ENCODE measurements at regions not wholly inside any gene's neighbourhood (a gene's known extent, or its start where the extent isn't known, plus 50 kb on each side); places are given as distances from the start of the nearest gene placed in this dataset.
A peak's percentile ranks its signal among the peaks of the same experiment; 100 is the strongest.

GRCh38 chr13:24076636-24077035, 83.9 kb upstream of the SPATA13 start:
- WGBS: 73% methylated on average over 8 of the region's 8 CpGs
- TF ChIP-seq HNF4G (IDR thresholded peaks at IDR 0.05): no peak
- TF ChIP-seq, protein P1, sequence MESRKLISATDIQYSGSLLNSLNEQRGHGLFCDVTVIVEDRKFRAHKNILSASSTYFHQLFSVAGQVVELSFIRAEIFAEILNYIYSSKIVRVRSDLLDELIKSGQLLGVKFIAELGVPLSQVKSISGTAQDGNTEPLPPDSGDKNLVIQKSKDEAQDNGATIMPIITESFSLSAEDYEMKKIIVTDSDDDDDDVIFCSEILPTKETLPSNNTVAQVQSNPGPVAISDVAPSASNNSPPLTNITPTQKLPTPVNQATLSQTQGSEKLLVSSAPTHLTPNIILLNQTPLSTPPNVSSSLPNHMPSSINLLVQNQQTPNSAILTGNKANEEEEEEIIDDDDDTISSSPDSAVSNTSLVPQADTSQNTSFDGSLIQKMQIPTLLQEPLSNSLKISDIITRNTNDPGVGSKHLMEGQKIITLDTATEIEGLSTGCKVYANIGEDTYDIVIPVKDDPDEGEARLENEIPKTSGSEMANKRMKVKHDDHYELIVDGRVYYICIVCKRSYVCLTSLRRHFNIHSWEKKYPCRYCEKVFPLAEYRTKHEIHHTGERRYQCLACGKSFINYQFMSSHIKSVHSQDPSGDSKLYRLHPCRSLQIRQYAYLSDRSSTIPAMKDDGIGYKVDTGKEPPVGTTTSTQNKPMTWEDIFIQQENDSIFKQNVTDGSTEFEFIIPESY (IDR thresholded peaks at IDR 0.05): no peak
- TF ChIP-seq TAF1 (conservative IDR thresholded peaks at IDR 0.05): no peak
- TF ChIP-seq, protein P2, sequence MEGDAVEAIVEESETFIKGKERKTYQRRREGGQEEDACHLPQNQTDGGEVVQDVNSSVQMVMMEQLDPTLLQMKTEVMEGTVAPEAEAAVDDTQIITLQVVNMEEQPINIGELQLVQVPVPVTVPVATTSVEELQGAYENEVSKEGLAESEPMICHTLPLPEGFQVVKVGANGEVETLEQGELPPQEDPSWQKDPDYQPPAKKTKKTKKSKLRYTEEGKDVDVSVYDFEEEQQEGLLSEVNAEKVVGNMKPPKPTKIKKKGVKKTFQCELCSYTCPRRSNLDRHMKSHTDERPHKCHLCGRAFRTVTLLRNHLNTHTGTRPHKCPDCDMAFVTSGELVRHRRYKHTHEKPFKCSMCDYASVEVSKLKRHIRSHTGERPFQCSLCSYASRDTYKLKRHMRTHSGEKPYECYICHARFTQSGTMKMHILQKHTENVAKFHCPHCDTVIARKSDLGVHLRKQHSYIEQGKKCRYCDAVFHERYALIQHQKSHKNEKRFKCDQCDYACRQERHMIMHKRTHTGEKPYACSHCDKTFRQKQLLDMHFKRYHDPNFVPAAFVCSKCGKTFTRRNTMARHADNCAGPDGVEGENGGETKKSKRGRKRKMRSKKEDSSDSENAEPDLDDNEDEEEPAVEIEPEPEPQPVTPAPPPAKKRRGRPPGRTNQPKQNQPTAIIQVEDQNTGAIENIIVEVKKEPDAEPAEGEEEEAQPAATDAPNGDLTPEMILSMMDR (IDR thresholded peaks at IDR 0.05; ENCODE audit: low read depth, low read length, missing input control): no peak
- TF ChIP-seq, protein P3, sequence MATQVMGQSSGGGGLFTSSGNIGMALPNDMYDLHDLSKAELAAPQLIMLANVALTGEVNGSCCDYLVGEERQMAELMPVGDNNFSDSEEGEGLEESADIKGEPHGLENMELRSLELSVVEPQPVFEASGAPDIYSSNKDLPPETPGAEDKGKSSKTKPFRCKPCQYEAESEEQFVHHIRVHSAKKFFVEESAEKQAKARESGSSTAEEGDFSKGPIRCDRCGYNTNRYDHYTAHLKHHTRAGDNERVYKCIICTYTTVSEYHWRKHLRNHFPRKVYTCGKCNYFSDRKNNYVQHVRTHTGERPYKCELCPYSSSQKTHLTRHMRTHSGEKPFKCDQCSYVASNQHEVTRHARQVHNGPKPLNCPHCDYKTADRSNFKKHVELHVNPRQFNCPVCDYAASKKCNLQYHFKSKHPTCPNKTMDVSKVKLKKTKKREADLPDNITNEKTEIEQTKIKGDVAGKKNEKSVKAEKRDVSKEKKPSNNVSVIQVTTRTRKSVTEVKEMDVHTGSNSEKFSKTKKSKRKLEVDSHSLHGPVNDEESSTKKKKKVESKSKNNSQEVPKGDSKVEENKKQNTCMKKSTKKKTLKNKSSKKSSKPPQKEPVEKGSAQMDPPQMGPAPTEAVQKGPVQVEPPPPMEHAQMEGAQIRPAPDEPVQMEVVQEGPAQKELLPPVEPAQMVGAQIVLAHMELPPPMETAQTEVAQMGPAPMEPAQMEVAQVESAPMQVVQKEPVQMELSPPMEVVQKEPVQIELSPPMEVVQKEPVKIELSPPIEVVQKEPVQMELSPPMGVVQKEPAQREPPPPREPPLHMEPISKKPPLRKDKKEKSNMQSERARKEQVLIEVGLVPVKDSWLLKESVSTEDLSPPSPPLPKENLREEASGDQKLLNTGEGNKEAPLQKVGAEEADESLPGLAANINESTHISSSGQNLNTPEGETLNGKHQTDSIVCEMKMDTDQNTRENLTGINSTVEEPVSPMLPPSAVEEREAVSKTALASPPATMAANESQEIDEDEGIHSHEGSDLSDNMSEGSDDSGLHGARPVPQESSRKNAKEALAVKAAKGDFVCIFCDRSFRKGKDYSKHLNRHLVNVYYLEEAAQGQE (IDR thresholded peaks at IDR 0.05): no peak
- no peak for TF ChIP-seq ATF3 (IDR thresholded peaks at IDR 0.05)
- no peak for TF ChIP-seq NR2F2 (IDR thresholded peaks at IDR 0.05)
- no peak for TF ChIP-seq FOXA1 (IDR thresholded peaks at IDR 0.05)
- TF ChIP-seq EGR1 (IDR thresholded peaks at IDR 0.05; ENCODE audit: low read depth in 2 of 2): no peak
- TF ChIP-seq RAD21 (IDR thresholded peaks at IDR 0.05): no peak
- TF ChIP-seq FOXA2 (IDR thresholded peaks at IDR 0.05): no peak
- TF ChIP-seq JUND (IDR thresholded peaks at IDR 0.05): no peak
- TF ChIP-seq YY1 (IDR thresholded peaks at IDR 0.05): no peak
- Histone ChIP-seq H3K27me3 (ENCODE audit: control insufficient read depth in 4 of 4, insufficient read depth in 4 of 4, low read length in 3 of 4) (no peaks in the 10 kb centered on the region), H3K9me3 (ENCODE audit: control insufficient read depth in 4 of 4, low read length in 3 of 4) (no peaks in the 10 kb centered on the region), H3K9ac (ENCODE audit: low read depth in 1 of 2, low read length in 2 of 2) (no peak overlapping the region), H3K4me3 (ENCODE audit: low read depth in 1 of 3, low read length in 3 of 3) (no peak overlapping the region), H3K27ac (ENCODE audit: low read depth in 1 of 2, low read length in 2 of 2) (peak overlapping the region; percentile 93 to 98), H3K36me3 (ENCODE audit: control insufficient read depth in 4 of 4, insufficient read depth in 3 of 4, low read depth in 1 of 4, low read length in 3 of 4) (no peaks in the 10 kb centered on the region), H3K4me1 (ENCODE audit: control insufficient read depth in 4 of 4, insufficient read depth in 4 of 4, low read length in 3 of 4) (peaks cover 6 to 19% (median 14%) of the 10 kb centered on the region in 4 donors)
- no peak for DNase-seq (ENCODE audit: low spot score)

DNA sequence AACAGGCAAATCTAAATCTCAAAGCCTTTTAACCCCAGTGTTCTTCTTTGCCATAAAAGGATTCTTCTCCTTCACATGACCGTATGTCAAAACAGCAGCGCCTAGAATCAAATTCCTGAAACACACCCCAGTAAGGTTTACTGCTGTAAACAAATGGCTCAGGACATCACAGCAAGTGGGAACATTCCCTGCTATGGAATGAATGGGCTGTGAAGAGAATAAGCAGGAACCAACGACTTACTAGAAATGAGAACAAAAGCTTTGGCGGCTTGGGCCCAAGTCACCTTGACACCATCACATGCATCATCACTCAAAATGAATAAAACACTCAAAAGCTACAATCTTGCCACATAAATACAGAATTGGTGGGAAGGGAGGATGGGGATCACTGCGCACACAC, 80.4 kb upstream of the SPATA13 start:
- TF ChIP-seq, protein P1 (IDR thresholded peaks at IDR 0.05): no peak
- TF ChIP-seq FOXA1 (IDR thresholded peaks at IDR 0.05): no peak
- TF ChIP-seq YY1 (IDR thresholded peaks at IDR 0.05): no peak
- TF ChIP-seq EGR1 (IDR thresholded peaks at IDR 0.05; ENCODE audit: low read depth in 2 of 2): no peak
- TF ChIP-seq, protein P3 (IDR thresholded peaks at IDR 0.05): no peak
- WGBS: 90% methylated on average over 5 of the region's 5 CpGs
- no peaks in the 10 kb centered on the region for H3K9me3 ChIP-seq (ENCODE audit: control insufficient read depth in 4 of 4, low read length in 3 of 4)
- no peak overlapping the region for H3K27ac ChIP-seq (ENCODE audit: low read depth in 1 of 2, low read length in 2 of 2)
- no peak for DNase-seq (ENCODE audit: low spot score)
- H3K27me3 ChIP-seq (ENCODE audit: control insufficient read depth in 4 of 4, insufficient read depth in 4 of 4, low read length in 3 of 4): no peaks in the 10 kb centered on the region
- peaks cover 2 to 12% (median 8%) of the 10 kb centered on the region in 4 donors for H3K4me1 ChIP-seq (ENCODE audit: control insufficient read depth in 4 of 4, insufficient read depth in 4 of 4, low read length in 3 of 4)
- H3K9ac ChIP-seq (ENCODE audit: low read depth in 1 of 2, low read length in 2 of 2): no peak overlapping the region
- no peaks in the 10 kb centered on the region for H3K36me3 ChIP-seq (ENCODE audit: control insufficient read depth in 4 of 4, insufficient read depth in 3 of 4, low read depth in 1 of 4, low read length in 3 of 4)
- no peak overlapping the region for H3K4me3 ChIP-seq (ENCODE audit: low read depth in 1 of 3, low read length in 3 of 3)
